HEK293 (cell line): ENCODE measurements at regions not wholly inside any gene's neighbourhood (a gene's known extent, or its start where the extent isn't known, plus 50 kb on each side); places are given as distances from the start of the nearest gene placed in this dataset.

Source experiments
- BCL11A ChIP-seq: fragments of 450-650 bp; formaldehyde crosslinking; IDR thresholded peaks from 2 replicates; pipeline ENCODE4 v1.5.1; 2016; ENCODE audit warnings: low read depth, missing biosample characterization, missing genetic modification characterization
- INSM2 ChIP-seq: fragments of 450-650 bp; formaldehyde crosslinking; IDR thresholded peaks from 2 replicates; pipeline ENCODE4 v1.5.1; 2016; ENCODE audit warnings: missing biosample characterization, missing genetic modification characterization
- KLF9 ChIP-seq: fragments of 450-650 bp; formaldehyde crosslinking; IDR thresholded peaks from 2 replicates; pipeline ENCODE4 v1.5.1; 2016; ENCODE audit warnings: missing biosample characterization, missing genetic modification characterization, low read depth
- PRDM1 ChIP-seq: fragments of 450-650 bp; formaldehyde crosslinking; IDR thresholded peaks from 2 replicates; pipeline ENCODE4; 2016; ENCODE audit warnings: missing biosample characterization, missing genetic modification characterization
- REPIN1 ChIP-seq: fragments of 450-650 bp; formaldehyde crosslinking; IDR thresholded peaks from 2 replicates; pipeline ENCODE4 v1.5.1; 2017; ENCODE audit warnings: missing biosample characterization, missing genetic modification characterization, low read depth
- SCRT1 ChIP-seq: fragments of 450-650 bp; formaldehyde crosslinking; IDR thresholded peaks from 2 replicates; pipeline ENCODE4 v1.5.1; 2016; ENCODE audit warnings: missing biosample characterization, missing genetic modification characterization, borderline replicate concordance
- SCRT2 ChIP-seq: fragments of 450-650 bp; formaldehyde crosslinking; IDR thresholded peaks from 2 replicates; pipeline ENCODE4 v1.5.1; 2016; ENCODE audit warnings: missing biosample characterization, missing genetic modification characterization
- SP2 ChIP-seq: fragments of 450-650 bp; formaldehyde crosslinking; IDR thresholded peaks from 2 replicates; pipeline ENCODE4 v1.5.1; 2016; ENCODE audit warnings: missing biosample characterization, missing genetic modification characterization
- SP3 ChIP-seq: fragments of 450-650 bp; formaldehyde crosslinking; IDR thresholded peaks from 2 replicates; pipeline ENCODE4 v1.5.1; 2016; ENCODE audit warnings: missing biosample characterization, missing genetic modification characterization
- SP7 ChIP-seq: fragments of 450-650 bp; formaldehyde crosslinking; IDR thresholded peaks from 2 replicates; pipeline ENCODE4 v1.5.1; 2016; ENCODE audit warnings: missing biosample characterization, missing genetic modification characterization
- TCF7L2 ChIP-seq: IDR thresholded peaks from 2 replicates; pipeline ENCODE4 v1.6.1; 2011; ENCODE audit warnings: low read depth, mild to moderate bottlenecking, inconsistent platforms, low read length, moderate library complexity, borderline replicate concordance
- TRIM28 ChIP-seq: IDR thresholded peaks from 2 replicates; pipeline ENCODE4 v1.6.1; 2011; ENCODE audit warnings: low read length, control low read depth, borderline replicate concordance
- YY1 ChIP-seq: fragments of 450-650 bp; formaldehyde crosslinking; IDR thresholded peaks from 2 replicates; pipeline ENCODE4 v1.5.1; 2018; ENCODE audit warnings: missing biosample characterization, missing genetic modification characterization
- YY2 ChIP-seq: fragments of 450-650 bp; formaldehyde crosslinking; IDR thresholded peaks from 2 replicates; pipeline ENCODE4 v1.5.1; 2016; ENCODE audit warnings: missing biosample characterization, missing genetic modification characterization
- ZBTB20 ChIP-seq: fragments of 450-650 bp; formaldehyde crosslinking; IDR thresholded peaks from 2 replicates; pipeline ENCODE4 v1.5.1; 2016; ENCODE audit warnings: missing biosample characterization, missing genetic modification characterization
- ZNF10 ChIP-seq: fragments of 450-650 bp; formaldehyde crosslinking; IDR thresholded peaks from 2 replicates; pipeline ENCODE4 v1.5.1; 2017; ENCODE audit warnings: missing biosample characterization, missing genetic modification characterization
- ZNF18 ChIP-seq: fragments of 450-650 bp; formaldehyde crosslinking; IDR thresholded peaks from 2 replicates; pipeline ENCODE4 v1.5.1; 2016; ENCODE audit warnings: missing biosample characterization, missing genetic modification characterization
- ZNF311 ChIP-seq: fragments of 450-650 bp; formaldehyde crosslinking; IDR thresholded peaks from 2 replicates; pipeline ENCODE4 v1.5.1; 2017; ENCODE audit warnings: missing biosample characterization, missing genetic modification characterization, borderline replicate concordance
- ZNF341 ChIP-seq: fragments of 450-650 bp; formaldehyde crosslinking; IDR thresholded peaks from 2 replicates; pipeline ENCODE4; 2016; ENCODE audit warnings: low read depth, missing biosample characterization, missing genetic modification characterization
- ZNF354C ChIP-seq: fragments of 450-650 bp; formaldehyde crosslinking; IDR thresholded peaks from 2 replicates; pipeline ENCODE4 v1.5.1; 2016; ENCODE audit warnings: missing biosample characterization, missing genetic modification characterization, low read depth, borderline replicate concordance
- ZNF398 ChIP-seq: fragments of 450-650 bp; formaldehyde crosslinking; IDR thresholded peaks from 2 replicates; pipeline ENCODE4 v1.5.1; 2017; ENCODE audit warnings: missing biosample characterization, missing genetic modification characterization
- ZNF426 ChIP-seq: fragments of 450-650 bp; formaldehyde crosslinking; IDR thresholded peaks from 2 replicates; pipeline ENCODE4 v1.5.1; 2017; ENCODE audit warnings: missing biosample characterization, missing genetic modification characterization, mild to moderate bottlenecking, inconsistent platforms, moderate library complexity
- ZNF48 ChIP-seq: fragments of 450-650 bp; formaldehyde crosslinking; IDR thresholded peaks from 2 replicates; pipeline ENCODE4 v1.5.1; 2016; ENCODE audit warnings: missing biosample characterization, missing genetic modification characterization
- ZNF530 ChIP-seq: fragments of 450-650 bp; formaldehyde crosslinking; IDR thresholded peaks from 2 replicates; pipeline ENCODE4 v1.5.1; 2016; ENCODE audit warnings: low read depth, missing biosample characterization, missing genetic modification characterization
- ZNF544 ChIP-seq: fragments of 450-650 bp; formaldehyde crosslinking; IDR thresholded peaks from 2 replicates; pipeline ENCODE4 v1.5.0; 2017; ENCODE audit warnings: missing biosample characterization, missing genetic modification characterization
- ZNF548 ChIP-seq: fragments of 450-650 bp; formaldehyde crosslinking; IDR thresholded peaks from 2 replicates; pipeline ENCODE4 v1.5.1; 2016; ENCODE audit warnings: missing biosample characterization, missing genetic modification characterization
- ZNF555 ChIP-seq: fragments of 450-650 bp; formaldehyde crosslinking; conservative IDR thresholded peaks from 2 replicates; pipeline ENCODE4 v1.5.1; 2017; ENCODE audit warnings: missing biosample characterization, mild to moderate bottlenecking, missing genetic modification characterization, inconsistent platforms
- ZNF580 ChIP-seq: fragments of 450-650 bp; formaldehyde crosslinking; IDR thresholded peaks from 2 replicates; pipeline ENCODE4 v1.5.1; 2016; ENCODE audit warnings: missing biosample characterization, missing genetic modification characterization
- ZNF629 ChIP-seq: fragments of 450-650 bp; formaldehyde crosslinking; IDR thresholded peaks from 2 replicates; pipeline ENCODE4 v1.5.1; 2017; ENCODE audit warnings: missing biosample characterization, missing genetic modification characterization
- ZNF654 ChIP-seq: fragments of 450-650 bp; formaldehyde crosslinking; IDR thresholded peaks from 2 replicates; pipeline ENCODE4 v1.5.1; 2016; ENCODE audit warnings: low read depth, missing biosample characterization, missing genetic modification characterization
- ZNF692 ChIP-seq: fragments of 450-650 bp; formaldehyde crosslinking; IDR thresholded peaks from 2 replicates; pipeline ENCODE4 v1.5.1; 2016; ENCODE audit warnings: missing biosample characterization, missing genetic modification characterization
- ZNF776 ChIP-seq: fragments of 450-650 bp; formaldehyde crosslinking; IDR thresholded peaks from 2 replicates; pipeline ENCODE4 v1.5.0; 2017; ENCODE audit warnings: missing biosample characterization, missing genetic modification characterization, borderline replicate concordance
- ZNF792 ChIP-seq: fragments of 450-650 bp; formaldehyde crosslinking; IDR thresholded peaks from 2 replicates; pipeline ENCODE4 v1.5.1; 2016; ENCODE audit warnings: missing biosample characterization, missing genetic modification characterization
- ZSCAN16 ChIP-seq: fragments of 450-650 bp; formaldehyde crosslinking; IDR thresholded peaks from 2 replicates; pipeline ENCODE4 v1.5.1; 2016; ENCODE audit warnings: missing biosample characterization, missing genetic modification characterization
- ZXDB ChIP-seq: fragments of 450-650 bp; formaldehyde crosslinking; IDR thresholded peaks from 2 replicates; pipeline ENCODE4 v1.5.1; 2016; ENCODE audit warnings: missing biosample characterization, missing genetic modification characterization

- TF ChIP-seq ZNF10 (tag by site-specific recombination): peak; percentile 79
- peak; percentile 87 for TF ChIP-seq ZNF580 (tag by site-specific recombination)
- no peak for TF ChIP-seq ZNF548 (tag by site-specific recombination)
- peak; percentile 82 for TF ChIP-seq SP7
- TF ChIP-seq KLF9 (tag by site-specific recombination): 0 out of 2 replicates have a peak, but pooled peaks have one; percentile 10
- TF ChIP-seq ZNF692 (tag by site-specific recombination): peak; percentile 70
- TF ChIP-seq ZSCAN16 (tag by site-specific recombination): peak; percentile 78
- no peak for TF ChIP-seq ZNF792 (tag by site-specific recombination)
- TF ChIP-seq REPIN1 (tag by site-specific recombination): no peak
- TF ChIP-seq ZNF629 (tag by site-specific recombination): peak; percentile 89
- TF ChIP-seq SP3 (tag by site-specific recombination): peak; percentile 34
- TF ChIP-seq ZNF311 (tag by site-specific recombination): no peak
- no peak for TF ChIP-seq ZNF426 (tag by site-specific recombination)
- no peak for TF ChIP-seq ZNF544 (tag by site-specific recombination)
- TF ChIP-seq TCF7L2: peak; percentile 95
- peak; percentile 88 for TF ChIP-seq ZXDB (tag by site-specific recombination)
- peak; percentile 77 for TF ChIP-seq ZNF341
- TF ChIP-seq ZNF354C (tag by site-specific recombination): no peak
- 0 out of 2 replicates have a peak, but pooled peaks have one; percentile 1 for TF ChIP-seq YY1 (tag by site-specific recombination)
- peak; percentile 71 for TF ChIP-seq SCRT2 (tag by site-specific recombination)
- peak; percentile 44; the same call in 1 of the 2 replicates for TF ChIP-seq INSM2 (tag by site-specific recombination)
- TF ChIP-seq ZNF48: no peak
- TF ChIP-seq YY2 (tag by site-specific recombination): no peak
- TF ChIP-seq ZNF530: no peak
- TF ChIP-seq TRIM28: peak; percentile 91
- TF ChIP-seq ZNF398 (tag by site-specific recombination): peak; percentile 66
- TF ChIP-seq ZNF776 (tag by site-specific recombination): no peak
- TF ChIP-seq SP2 (tag by site-specific recombination): no peak
- peak; percentile 77; the same call in 1 of the 2 replicates for TF ChIP-seq BCL11A (tag by site-specific recombination)
- TF ChIP-seq ZNF555: no peak
- peak; percentile 85 for TF ChIP-seq ZNF18 (tag by site-specific recombination)
- TF ChIP-seq SCRT1: peak; percentile 61; the same call in 1 of the 2 replicates
- no peak for TF ChIP-seq ZNF654 (tag by site-specific recombination)
- TF ChIP-seq PRDM1 (tag by site-specific recombination): no peak
- peak; percentile 47 for TF ChIP-seq ZBTB20
These were observed 330.5 kb downstream of the EPHA7 start (continued) for GRCh38 chr6:93088621-93089501.
